SK-N-MC (cell line): ENCODE measurements at regions not wholly inside any gene's neighbourhood (a gene's known extent, or its start where the extent isn't known, plus 50 kb on each side); places are given as distances from the start of the nearest gene placed in this dataset.

Source experiments
- EZH2 ChIP-seq: fragments of 200-600 bp; sonication (generic); IDR thresholded peaks from one replicate; pipeline ENCODE4 v1.6.1; 2017; ENCODE audit warnings: antibody characterized with exemption
- POLR2AphosphoS5 ChIP-seq: IDR thresholded peaks from 2 replicates; pipeline ENCODE4 v1.6.1; 2012; ENCODE audit warnings: mild to moderate bottlenecking, low read depth, low read length, borderline replicate concordance

DNA sequence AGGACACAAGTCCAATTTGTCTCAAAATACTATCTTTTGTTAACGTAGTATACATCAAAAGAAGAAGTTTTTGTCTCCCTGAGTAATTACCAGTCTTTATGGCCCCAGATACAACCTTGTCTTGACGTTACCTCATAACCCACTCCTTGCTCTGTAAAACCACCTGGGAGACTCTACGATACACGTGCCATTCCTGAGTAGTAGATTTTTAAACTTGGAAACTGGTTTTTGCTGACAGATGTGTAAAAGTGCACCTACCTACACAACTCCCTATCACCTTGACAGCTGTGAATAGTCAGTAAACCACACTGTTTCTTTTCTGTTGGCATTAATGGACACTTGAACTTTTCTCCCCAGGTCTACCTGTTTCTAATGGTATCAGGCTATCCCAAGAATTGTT, 51.7 kb upstream of the RARB start:
- TF ChIP-seq POLR2AphosphoS5 (no peak), EZH2 (no peak)
